Activated CD4-positive, alpha-beta T cell treated with anti-CD3 and anti-CD28 coated beads, Interleukin-2, amount 50 U/mL, for 24 hours (primary cell): ENCODE measurements at regions not wholly inside any gene's neighbourhood (a gene's known extent, or its start where the extent isn't known, plus 50 kb on each side); places are given as distances from the start of the nearest gene placed in this dataset.
"Not testable (repeated sequence)": the region's sequence is repeated elsewhere in the genome, so short reads cannot be mapped to it uniquely, and the experiment has no call there.

Experiments
- DNase-seq, 2 donors: peaks; one replicate each; pipeline ENCODE4 v3.0.0-alpha.2; 2020; ENCODE audit warnings: low read depth in 1 of 2, low spot score in 1 of 2

DNA sequence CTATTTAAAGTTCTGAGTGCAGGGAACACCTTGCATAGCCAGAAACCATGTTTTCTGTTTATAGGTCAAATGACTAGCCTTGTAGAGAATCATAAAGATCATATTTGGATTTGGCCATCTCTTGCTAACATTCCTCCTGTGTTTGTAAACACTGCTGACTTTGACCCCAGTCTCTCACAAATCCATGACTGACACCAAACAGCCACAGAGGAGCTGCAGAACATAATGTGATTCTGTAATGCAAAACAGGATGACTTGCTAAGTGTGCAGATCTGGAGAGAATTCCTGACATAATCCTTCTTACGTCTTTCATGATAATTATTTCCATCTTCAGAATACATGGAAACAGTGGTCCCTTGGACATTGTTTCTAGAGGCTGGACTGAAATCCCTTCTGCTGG is 211.8 kb downstream of the BMP4 start:
- DNase-seq = no peak

DNA sequence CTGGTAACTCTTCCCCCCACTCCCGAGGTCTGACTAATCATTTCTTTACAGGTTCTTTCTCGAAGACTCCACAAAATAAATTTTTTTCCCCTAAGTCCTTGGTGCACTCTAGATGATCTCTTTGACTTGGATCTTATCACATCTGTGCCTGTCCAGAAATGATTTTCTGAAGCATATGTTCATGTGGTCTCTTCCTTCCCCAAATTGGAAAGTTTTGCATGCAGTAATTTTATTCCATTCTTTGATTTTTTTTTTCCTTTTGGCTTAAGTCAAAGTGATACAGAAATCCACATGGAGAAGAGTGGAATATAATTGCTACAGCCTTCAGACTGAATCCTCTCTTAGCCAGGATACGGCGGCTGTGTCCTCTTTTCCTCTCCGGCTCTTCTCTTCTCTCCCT is 213.3 kb downstream of the BMP4 start:
- no peak for DNase-seq

DNA sequence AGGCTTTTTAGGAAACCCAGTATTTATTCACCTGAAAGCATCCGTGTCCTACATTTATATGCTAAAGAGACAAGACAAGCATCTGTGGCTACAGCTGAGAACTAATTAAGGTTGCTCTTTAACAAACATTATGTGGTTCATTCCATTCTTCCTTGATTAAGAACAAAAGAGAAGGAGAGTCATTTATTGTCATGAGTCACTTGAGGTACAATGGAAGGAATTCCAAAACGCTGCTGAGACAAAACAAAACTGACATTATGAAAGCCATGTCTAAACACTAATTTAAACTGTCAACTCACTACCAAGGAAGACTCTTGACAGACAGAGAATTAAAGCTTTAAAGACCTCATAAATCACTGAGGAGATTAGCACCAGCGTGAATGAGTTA is 214.4 kb downstream of the BMP4 start:
- DNase-seq = no peak

DNA sequence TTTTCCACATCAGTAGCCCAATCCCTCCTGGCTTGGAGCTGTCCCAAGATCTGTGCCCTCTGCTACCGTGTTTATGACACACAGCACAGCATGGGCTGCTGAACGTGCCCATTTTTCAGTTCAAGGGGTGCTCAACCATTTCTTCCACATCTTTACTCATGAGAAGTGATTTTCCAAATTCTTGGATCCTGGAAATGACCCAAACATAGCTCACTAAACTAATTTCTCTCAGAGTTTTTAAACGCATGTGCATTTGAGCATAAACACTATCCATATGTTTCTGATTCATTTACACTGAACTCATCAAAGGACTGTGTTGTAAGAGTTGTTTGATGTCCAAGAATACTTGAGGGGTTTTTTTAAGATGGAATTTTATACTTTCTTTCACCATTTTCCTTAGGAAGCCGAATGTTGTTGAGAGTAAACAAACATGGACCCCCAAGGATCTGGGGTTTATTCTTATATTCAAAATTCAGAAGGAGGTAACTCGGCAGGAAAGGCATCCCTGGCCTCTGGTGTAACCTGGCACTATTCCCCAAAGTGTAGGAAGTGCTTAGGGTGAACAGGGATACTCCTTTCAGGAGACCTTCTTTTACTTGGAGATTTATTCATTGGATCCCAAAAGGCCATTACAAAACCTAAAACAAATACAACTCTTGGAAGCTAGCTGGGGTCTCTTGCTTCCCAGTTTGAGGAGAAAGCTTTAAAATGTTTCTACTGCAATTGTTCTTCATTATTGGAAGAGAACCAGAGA is 215.0 kb downstream of the BMP4 start:
- DNase-seq = no peak

DNA sequence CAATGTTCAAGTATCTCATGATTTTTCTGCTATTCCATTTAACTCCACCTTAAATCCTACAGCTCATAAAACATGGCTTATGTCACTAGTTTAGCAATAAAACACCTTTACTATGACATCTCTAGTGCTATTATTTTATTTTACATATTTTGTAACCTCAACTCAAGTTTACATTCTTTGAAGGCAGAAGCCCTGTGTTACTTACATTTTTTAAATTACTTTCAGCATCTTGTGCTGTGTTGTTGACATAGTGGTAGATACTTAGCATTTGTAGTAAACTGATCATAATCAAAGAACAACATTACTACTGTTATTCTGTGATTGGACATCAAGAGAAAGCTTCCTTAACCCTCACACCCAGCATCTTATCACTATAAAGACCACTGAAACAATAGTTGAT is 216.1 kb downstream of the BMP4 start:
- DNase-seq = no peak

DNA sequence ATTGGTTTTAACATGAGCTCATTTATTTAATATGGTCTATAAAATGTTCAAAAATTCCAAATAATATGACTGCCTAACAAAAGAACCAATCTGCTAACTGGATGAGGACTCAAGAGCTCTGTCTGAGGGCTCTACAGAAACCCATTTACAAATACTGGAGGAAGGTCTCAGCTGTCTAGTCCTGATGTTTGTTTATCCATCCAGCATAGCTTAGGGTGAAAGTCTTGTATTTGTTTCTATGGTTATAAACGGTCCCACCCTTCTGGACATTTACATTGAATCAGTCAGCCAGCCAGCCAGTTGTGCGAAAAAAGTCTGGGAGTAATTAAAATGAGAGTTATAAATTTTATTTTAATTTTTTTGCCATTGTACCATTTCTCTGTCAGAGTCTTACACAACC is 220.7 kb downstream of the BMP4 start:
- DNase-seq = no peak

DNA sequence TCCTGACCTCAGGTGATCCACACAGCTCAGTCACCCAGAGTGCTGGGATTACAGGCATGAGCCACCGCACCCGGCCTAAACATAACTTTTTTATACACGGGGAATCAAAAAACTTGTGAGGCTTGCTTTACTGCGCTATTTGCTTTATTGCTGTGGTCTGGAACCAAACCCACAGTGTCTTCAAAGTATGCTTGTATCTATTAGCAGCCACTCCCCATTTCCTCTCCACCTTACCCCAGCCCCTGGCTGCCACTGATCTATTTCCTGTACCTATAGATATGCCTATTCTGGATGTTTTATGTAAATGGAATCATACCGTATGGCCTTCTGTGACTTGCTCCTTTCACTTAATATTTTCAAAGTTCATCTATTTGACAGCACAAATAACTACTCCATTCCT is 233.4 kb downstream of the BMP4 start:
- DNase-seq = no peak

DNA sequence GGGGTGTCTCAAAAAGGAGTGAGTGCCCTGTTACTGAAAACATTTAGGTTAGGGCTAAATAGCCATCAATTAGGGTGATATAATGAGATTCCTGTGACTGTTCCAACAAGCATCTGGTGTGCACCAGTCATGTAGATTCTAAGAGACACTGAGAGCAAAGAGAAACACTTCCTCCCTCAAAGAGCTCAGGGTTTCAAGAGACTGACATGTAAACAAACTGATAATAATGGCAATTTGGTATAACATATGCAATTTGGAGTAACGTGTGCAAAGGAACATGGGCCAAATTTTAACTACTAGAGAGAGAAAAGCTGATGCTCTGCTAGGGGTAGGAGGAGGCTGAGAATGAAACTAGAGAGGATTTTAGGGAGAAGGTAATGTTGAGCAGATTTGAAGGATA is 237.1 kb downstream of the BMP4 start:
- DNase-seq = no peak

DNA sequence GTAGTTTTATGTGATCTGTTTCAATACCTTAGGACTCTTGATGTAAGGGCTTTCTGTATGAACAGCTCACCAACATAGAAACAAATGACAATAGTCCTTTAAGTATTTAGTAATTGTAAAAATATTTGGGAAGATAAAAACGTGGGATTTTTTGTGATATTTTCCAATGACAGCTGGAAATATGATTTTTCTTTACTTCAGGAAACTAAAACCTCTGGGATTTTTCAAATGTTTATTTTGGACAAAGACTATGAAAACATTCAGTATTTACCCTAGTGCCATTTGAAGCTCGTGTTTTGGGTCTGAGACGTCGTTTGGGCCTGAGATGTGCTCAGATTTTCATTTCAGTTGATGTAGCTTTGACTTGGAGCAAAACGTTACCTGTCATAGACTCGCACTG is 240.0 kb downstream of the BMP4 start:
- no peak for DNase-seq

DNA sequence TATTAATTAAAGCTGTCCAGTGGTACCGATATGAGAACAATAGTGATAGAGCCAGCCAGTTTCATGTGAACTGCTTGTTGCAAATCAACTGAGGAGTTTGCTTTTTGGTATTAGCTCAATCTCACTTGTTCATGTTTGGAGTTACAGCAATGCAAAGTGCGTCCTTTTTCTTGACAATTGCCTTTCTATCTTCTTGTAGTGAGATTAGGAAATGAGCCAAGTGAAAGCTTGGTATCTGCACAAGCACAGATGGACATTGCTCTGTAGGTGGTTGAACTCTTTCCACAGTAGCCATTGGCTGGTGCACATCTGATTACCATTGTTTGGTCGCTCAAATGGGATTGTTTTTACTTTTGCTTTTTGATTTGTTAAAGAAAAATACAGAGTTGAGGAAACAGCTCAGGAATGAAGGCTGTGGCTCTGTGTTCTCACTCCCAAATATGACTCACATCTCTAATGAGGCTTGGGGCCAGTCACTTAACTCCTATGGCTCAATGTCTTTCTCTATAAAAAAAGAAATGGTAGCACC is 241.4 kb downstream of the BMP4 start:
- no peak for DNase-seq

DNA sequence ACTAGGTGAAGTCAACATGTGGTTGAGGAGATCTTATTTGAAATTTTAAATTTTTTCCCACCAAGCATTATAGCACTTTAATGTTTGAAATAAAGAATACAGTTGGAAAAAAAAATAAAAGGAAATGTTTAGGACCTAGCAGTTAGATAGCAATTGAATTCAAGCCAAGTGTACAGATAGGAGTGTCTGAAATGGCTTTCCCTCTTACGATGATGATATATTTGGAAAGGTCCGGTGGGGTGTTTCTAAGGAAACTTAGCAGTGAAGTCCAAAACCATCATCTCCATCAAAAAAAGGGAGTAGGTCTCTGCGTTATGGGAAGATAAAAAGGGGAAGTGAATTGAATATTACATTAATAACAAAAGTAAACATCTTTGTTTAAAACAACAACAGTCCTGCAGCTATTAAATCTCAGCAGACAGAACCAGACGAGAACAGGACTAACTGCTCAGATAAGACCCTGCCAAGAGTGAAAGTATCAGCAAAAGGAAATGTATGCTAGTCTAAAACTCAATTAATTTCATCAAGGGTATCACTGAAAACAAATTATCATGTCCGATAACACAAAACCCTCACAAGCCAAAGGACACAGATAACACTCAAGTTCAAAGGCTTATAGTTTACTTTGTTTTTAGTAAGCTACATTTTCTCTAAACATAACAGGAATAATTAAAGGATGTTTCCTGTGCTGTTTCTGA is 242.0 kb downstream of the BMP4 start:
- no peak for DNase-seq

DNA sequence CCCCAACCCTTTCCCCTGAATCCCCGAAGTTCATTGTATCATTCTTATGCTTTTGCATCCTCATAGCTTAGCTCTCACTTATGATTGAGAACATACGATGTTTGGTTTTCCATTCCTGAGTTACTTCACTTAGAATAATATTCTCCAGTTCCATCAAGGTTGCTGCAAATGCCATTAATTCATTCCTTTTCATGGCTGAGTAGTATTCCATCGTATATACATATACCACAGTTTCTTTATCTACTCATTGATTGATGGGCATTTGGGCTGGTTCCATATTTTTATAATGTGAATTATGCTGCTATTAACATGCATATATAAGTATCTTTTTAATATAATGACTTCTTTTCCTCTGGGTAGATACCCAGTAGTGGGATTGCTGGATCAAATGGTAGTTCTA is 243.7 kb downstream of the BMP4 start:
- DNase-seq = not testable (repeated sequence)

DNA sequence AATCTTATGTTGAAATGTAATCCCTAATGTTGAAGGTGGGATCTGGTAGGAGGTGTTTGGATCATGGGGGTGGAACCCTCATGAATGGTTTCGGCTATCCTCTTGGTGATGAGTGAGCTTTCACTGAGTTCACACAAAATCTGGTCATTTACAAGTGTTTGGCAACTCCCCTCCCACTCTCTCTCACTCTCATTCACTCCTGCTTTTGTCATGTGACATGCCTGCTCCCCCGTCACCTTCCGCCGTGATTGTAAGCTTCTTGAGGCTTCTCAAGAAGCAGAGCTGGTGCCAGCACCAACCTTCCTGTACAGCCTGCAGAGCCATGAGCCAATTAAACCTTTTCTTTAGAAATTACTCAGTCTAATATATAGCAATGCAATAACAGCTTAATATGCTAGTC is 245.4 kb downstream of the BMP4 start:
- no peak for DNase-seq

DNA sequence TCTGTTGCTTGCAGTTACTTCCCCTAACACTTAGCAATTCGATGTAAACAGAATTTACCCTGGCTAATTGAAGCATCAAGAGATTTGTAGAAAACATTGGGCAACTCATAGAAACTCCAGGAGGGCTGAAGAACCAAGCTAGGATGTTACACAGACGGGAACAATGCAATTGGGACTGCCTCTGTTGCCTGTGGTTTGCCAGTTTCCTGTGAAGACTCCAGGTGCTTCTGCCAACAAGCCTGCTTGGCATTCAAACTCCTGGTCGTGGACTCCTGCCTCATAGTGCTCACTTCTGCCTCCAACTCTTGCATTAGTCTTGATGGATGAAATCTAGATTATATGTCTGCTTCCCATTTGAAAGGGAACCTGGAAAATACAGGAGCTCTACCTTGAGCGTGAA is 246.0 kb downstream of the BMP4 start:
- DNase-seq = no peak

DNA sequence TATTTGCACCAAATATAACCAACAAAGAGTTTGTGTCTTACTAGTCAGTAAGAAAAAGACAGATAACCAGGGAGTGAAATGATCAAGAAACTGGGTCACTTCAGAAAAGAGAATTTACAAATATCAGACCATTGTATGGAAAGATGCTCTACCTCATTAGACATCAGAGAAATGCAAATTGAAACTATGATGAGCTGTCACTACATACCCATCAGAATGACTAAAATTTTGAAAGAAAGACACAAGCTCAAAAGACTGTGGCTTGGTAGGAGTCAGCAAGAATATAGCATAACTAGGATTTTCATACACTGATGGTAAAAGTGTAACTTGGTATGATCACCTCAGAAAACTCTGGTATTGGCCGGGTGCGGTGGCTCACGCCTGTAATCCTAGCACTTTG is 247.2 kb downstream of the BMP4 start:
- DNase-seq = no peak

DNA sequence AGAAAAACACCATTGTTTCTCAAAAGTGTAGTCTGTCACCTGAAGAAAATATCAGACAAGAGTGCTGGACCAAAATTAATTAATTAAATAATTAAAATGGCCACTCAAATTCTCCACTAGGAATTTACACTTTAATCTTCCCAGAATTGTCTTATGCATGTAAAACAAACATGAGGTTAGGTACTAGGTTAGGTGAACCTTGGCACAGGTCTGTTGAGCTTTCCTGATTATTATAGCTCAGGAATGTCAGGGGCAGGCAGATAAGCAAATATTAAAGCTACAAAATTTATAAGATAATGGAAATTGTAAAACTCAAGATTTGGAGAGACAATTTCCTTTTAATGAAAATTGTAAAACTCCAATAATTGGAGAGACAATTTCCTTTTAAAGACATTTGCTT is 253.2 kb downstream of the BMP4 start:
- DNase-seq = no peak

DNA sequence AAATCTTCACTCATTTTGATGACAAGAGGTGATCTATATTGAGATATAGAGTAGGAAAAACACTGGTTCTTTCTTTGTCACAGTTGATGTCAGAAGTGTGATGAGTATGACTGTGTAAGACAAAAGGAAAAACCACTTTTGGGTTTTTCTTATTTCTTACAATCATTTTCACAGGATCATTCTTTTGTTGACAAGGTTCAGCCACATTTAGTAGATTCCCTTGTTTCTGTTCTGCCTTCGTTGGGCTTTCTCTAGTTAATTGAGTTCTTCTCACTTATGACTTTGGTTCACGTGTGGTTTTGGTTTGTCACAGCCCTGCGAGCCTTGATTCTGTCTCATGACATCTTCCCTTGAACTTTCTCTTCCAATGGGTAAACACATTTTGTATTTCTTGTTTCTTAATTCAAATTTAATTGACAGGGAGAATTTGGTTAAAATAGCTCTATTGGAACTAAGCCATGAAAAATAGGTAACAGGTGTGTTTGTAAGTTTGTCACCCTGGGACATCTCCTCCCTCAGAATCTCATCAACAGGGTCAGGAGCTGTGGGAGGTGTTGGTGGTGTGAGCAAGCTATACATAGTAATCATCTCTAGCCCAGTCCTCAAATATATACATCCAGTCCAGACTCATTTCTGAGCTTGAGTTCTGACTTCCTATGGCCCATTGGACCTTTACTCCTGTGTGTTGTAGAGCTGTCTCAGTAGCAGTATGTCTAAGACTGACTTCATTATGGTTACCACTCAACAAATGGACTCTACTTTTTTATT is 255.3 kb downstream of the BMP4 start:
- no peak for DNase-seq

DNA sequence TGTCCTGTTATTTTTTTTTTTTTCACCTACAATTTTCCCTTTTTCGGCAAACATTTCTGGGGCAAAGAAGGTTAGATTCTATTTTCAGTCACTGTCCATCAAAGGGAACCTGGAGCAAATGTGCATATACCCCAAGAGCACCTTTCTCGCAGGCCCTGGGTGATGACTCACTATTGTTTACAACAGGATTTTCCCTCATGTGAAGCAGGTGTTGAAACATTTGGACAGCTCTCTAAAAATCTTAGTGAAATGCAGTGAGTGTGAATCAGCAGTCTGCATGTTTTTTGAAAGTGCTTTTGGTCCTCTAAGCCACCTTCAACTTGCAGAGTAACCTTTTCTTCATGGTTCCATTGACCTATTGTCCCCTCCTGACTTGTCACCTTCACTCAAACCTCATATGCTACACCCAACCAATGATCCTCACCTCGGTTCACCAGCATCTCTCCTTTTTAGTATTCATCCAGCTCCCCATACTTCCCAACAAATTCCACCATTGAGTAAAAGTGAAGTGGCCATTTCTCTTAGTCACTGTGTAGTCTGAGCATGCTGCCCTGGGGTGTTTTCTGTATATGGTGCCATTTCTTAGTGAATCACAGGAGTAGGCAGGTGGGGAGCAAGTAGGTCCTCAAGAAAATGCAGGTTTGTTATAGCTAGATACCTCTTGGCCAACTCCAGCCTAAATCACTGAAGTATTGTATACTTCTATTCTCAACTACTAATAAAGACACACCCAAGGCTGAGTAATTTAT is 260.2 kb downstream of the BMP4 start:
- DNase-seq = no peak

DNA sequence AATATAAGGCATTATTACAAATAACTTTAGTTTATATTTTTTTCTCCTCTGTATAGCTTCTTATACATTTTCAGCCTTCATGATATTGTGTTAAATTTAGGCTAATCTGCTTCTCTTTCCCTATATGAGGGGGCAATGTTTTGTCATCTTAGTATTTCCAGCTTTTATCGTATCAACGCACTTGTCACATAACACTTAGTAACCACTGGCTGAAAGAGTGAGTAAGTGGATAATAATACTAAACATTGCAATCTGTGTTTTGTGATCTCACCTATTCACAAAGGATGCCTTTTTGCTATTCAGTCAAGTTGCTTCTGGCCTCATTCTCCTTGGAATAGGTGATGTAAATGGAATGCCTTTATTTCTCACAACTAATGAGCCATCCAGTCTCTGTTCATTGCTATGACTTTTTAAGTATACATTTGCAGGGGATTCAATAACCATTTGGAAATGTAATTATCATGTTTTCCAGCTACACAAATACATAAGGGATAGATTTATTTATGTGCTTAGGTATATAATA is 260.9 kb downstream of the BMP4 start:
- DNase-seq = no peak

DNA sequence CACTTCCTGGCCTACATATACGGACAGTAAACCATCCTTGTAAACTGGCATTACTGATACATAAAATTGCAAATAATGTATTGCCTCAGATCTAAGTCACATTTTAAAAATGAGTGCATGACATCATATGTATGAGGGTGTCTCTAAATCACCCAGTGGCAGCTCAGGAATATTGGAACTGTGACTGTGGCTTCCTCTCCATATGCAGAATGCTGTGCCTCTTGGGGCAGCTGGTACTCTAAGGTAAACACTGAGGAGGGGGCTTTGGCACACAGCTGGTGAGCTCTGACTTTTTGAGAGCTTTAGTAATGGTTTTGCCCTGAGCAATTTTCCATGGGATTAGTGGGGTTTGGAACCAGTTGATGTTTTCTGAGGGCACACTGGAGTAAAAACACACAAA is 263.7 kb downstream of the BMP4 start:
- no peak for DNase-seq

DNA sequence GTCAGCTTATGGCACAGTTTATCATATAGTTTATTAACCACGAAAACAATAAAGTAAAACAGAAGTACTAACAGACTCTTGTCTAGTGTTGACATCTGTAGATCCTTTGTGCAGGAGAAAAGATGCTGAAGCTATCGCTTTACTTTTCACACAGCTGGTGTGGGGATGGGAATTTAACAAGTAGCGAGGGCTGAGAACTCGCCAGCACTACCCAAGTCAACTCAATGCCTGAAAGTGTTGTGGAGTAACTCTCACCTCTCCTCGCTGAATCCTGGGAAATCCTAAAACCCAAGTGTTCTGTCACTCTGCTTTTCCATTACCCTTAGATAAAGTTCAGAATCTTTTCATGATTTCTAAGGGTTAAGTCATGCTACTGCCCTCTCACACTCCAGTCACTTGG is 264.2 kb downstream of the BMP4 start:
- no peak for DNase-seq
